HCT116 (cell line): ENCODE measurements at regions not wholly inside any gene's neighbourhood (a gene's known extent, or its start where the extent isn't known, plus 50 kb on each side); places are given as distances from the start of the nearest gene placed in this dataset.

Experiments
- ATAC-seq: fragments of 200-7000 bp; cut with Tn5 transposase; 2 replicates; pipeline ENCODE4 v1.9.1; 2020; ENCODE audit warnings: mild to moderate bottlenecking, moderate library complexity
- BruUV-seq: library from RNA; stranded (reverse); fragments of 400-500 nt; replicated peaks from 2 replicates; lab custom pipeline; 2021; lab: Mats Ljungman, UMichigan
- CTCF ChIA-PET: fragments of 300-600 bp; sonication (Branson Sonifier 250); formaldehyde crosslinking; loops from one replicate; lab custom pipeline; 2021; ENCODE audit warnings: antibody characterized with exemption; lab: Charles Lee
- POLR2A ChIA-PET: fragments of 300-600, 350-600 bp; sonication (Branson Sonifier 250); formaldehyde crosslinking; loops from one replicate; lab custom pipeline; 2021; ENCODE audit warnings: antibody characterized with exemption; lab: Charles Lee
- RAD21 ChIA-PET, 2 experiments: fragments of 300-600 bp; sonication (Branson Sonifier 250); formaldehyde crosslinking; loops; one replicate each; lab custom pipeline; 2023; ENCODE audit warnings: low total read pairs in 2 of 2; ENCODE audit not compliant: uncharacterized antibody in 2 of 2, unreplicated experiment in 2 of 2, low non-redundant PET in 1 of 2; lab: Charles Lee
- DNase-seq: peaks from one replicate; pipeline ENCODE4 v3.0.0-alpha.2; 2010; ENCODE audit warnings: low read depth, low spot score
- H2AFZ ChIP-seq: fragments of 200-600 bp; shearing (Covaris generic), sonication (generic); 2 replicates; pipeline ENCODE4 v1.6.1; 2017; ENCODE audit warnings: low read depth, mixed run types, mixed read lengths, antibody characterized with exemption, low read length; ENCODE audit not compliant: poor library complexity, severe bottlenecking
- H3K27ac ChIP-seq: 2 replicates; pipeline ENCODE4 v1.5.1; 2012; ENCODE audit warnings: low read depth, low read length
- H3K27me3 ChIP-seq: fragments of 200-600 bp; sonication (generic); 2 replicates; pipeline ENCODE4 v1.6.1; 2016; ENCODE audit warnings: mixed run types, low read length, mixed read lengths; ENCODE audit not compliant: insufficient read depth
- H3K36me3 ChIP-seq, 2 experiments: fragments of 200-500 bp in 1 of 2; fragments of 200-600 bp in 1 of 2; sonication (Bioruptor generic) in 1 of 2; sonication (generic) in 1 of 2; 2 replicates each; pipeline versions ENCODE4 v1.5.1 to v1.6.1; 2014 to 2016; ENCODE audit warnings: low read length in 2 of 2, inconsistent platforms in 1 of 2, mixed read lengths in 1 of 2, mixed run types in 1 of 2; ENCODE audit not compliant: insufficient read depth in 2 of 2, control insufficient read depth in 1 of 2
- H3K4me1 ChIP-seq, 2 experiments: fragments of 200-600 bp in 1 of 2; sonication (generic) in 1 of 2; 2 replicates each; pipeline versions ENCODE4 v1.5.1 to v1.6.1; 2012 to 2017; ENCODE audit warnings: low read length in 2 of 2, inconsistent platforms in 1 of 2, mild to moderate bottlenecking in 1 of 2, mixed read lengths in 1 of 2, mixed run types in 1 of 2, moderate library complexity in 1 of 2; ENCODE audit not compliant: insufficient read depth in 2 of 2, control insufficient read depth in 1 of 2
- H3K4me2 ChIP-seq: fragments of 200-600 bp; sonication (generic); 2 replicates; pipeline ENCODE4 v1.6.1; 2017; ENCODE audit warnings: mixed run types, low read length, mixed read lengths
- H3K4me3 ChIP-seq, 2 experiments: fragments of 200-600 bp in 1 of 2; sonication (generic) in 1 of 2; replicated peaks in 1 of 2; 2 replicates each; pipeline ENCODE4 v1.5.1; 2011 to 2016; ENCODE audit warnings: low read length in 2 of 2, control low read depth in 1 of 2, low read depth in 1 of 2, mild to moderate bottlenecking in 1 of 2, mixed read lengths in 1 of 2, mixed run types in 1 of 2
- H3K79me2 ChIP-seq: fragments of 200-600 bp; sonication (generic); 2 replicates; pipeline ENCODE4 v1.6.1; 2017; ENCODE audit warnings: mild to moderate bottlenecking, mixed run types, low read length, moderate library complexity, mixed read lengths; ENCODE audit not compliant: insufficient read depth
- H3K9ac ChIP-seq: fragments of 200-600 bp; sonication (generic); 2 replicates; pipeline ENCODE4 v1.6.1; 2016; ENCODE audit warnings: low read length, mixed read lengths
- H3K9me2 ChIP-seq: fragments of 200-600 bp; sonication (generic), shearing (Covaris generic); 2 replicates; pipeline ENCODE4 v1.6.1; 2017; ENCODE audit warnings: mixed run types, mild to moderate bottlenecking, moderate library complexity; ENCODE audit not compliant: insufficient read depth
- H3K9me3 ChIP-seq, 2 experiments: fragments of 200-500 bp in 1 of 2; fragments of 200-600 bp in 1 of 2; sonication (Bioruptor generic) in 1 of 2; sonication (generic) in 1 of 2; 2 replicates each; pipeline ENCODE4 v1.6.1; 2014 to 2017; ENCODE audit warnings: low read length in 2 of 2, mixed read lengths in 2 of 2, inconsistent platforms in 1 of 2, low read depth in 1 of 2, mild to moderate bottlenecking in 1 of 2, mixed run types in 1 of 2, moderate library complexity in 1 of 2; ENCODE audit not compliant: control insufficient read depth in 1 of 2, insufficient read depth in 1 of 2
- H4K20me1 ChIP-seq: fragments of 200-600 bp; sonication (generic), shearing (Covaris generic); 2 replicates; pipeline ENCODE4 v1.6.1; 2017; ENCODE audit warnings: mixed run types, mild to moderate bottlenecking, moderate library complexity; ENCODE audit not compliant: insufficient read depth
- CBX3 ChIP-seq: IDR thresholded peaks from 2 replicates; pipeline ENCODE4 v1.6.1; 2012; ENCODE audit warnings: low read depth
- CTCF ChIP-seq, 3 experiments: fragments of 200-600 bp in 1 of 3; sonication (generic) in 1 of 3; IDR thresholded peaks in 2 of 3; conservative IDR thresholded peaks in 1 of 3; 2 replicates each; pipeline ENCODE4 v1.5.1; 2012 to 2017; ENCODE audit warnings: low read depth in 2 of 3, low read length in 2 of 3, antibody characterized with exemption in 1 of 3, borderline replicate concordance in 1 of 3, control low read depth in 1 of 3, mild to moderate bottlenecking in 1 of 3, mixed read lengths in 1 of 3, mixed run types in 1 of 3, moderate library complexity in 1 of 3; ENCODE audit not compliant: insufficient read depth in 1 of 3
- ELF1 ChIP-seq: IDR thresholded peaks from 2 replicates; pipeline ENCODE4 v1.6.1; 2012; ENCODE audit warnings: low read depth, borderline replicate concordance
- EZH2 ChIP-seq: fragments of 200-600 bp; sonication (generic); IDR thresholded peaks from 2 replicates; pipeline ENCODE4 v1.6.1; 2017; ENCODE audit warnings: antibody characterized with exemption, mixed run types
- FOSL1 ChIP-seq: IDR thresholded peaks from 2 replicates; pipeline ENCODE4 v1.6.1; 2012; ENCODE audit warnings: low read depth
- JUND ChIP-seq: IDR thresholded peaks from 2 replicates; pipeline ENCODE4 v1.6.1; 2012
- RAD21 ChIP-seq: IDR thresholded peaks from 2 replicates; pipeline ENCODE4 v1.6.1; 2012; ENCODE audit warnings: low read depth, mild to moderate bottlenecking
- REST ChIP-seq: IDR thresholded peaks from 2 replicates; pipeline ENCODE4 v1.6.1; 2012; ENCODE audit warnings: low read depth
- SP1 ChIP-seq: IDR thresholded peaks from 2 replicates; pipeline ENCODE4 v1.6.1; 2012; ENCODE audit warnings: low read depth
- TCF7L2 ChIP-seq: IDR thresholded peaks from 2 replicates; pipeline ENCODE4 v1.7.0; 2011; ENCODE audit warnings: borderline replicate concordance, inconsistent platforms; ENCODE audit not compliant: insufficient read depth, insufficient read length; ENCODE audit errors: extremely low read depth
- ZBTB33 ChIP-seq: IDR thresholded peaks from 2 replicates; pipeline ENCODE4 v1.6.1; 2011; ENCODE audit warnings: mild to moderate bottlenecking, low read length, moderate library complexity; ENCODE audit not compliant: insufficient replicate concordance; ENCODE audit errors: extremely low read depth
- ZFX ChIP-seq: fragments of 450-650 bp; IDR thresholded peaks from 2 replicates; pipeline ENCODE4 v1.6.1; 2017
- ZNF274 ChIP-seq: fragments of 200-500 bp; sonication (Bioruptor generic); IDR thresholded peaks from 2 replicates; pipeline ENCODE4 v1.6.1; 2014; ENCODE audit warnings: mild to moderate bottlenecking, low read depth, low read length, inconsistent platforms
- intact Hi-C: fragments of 100-400 bp; cut with micrococcal nuclease; formaldehyde crosslinking; loops from 2 replicates; pipeline ENCODE4 v1.10.0; 2022
- TF ChIP-seq, protein P1 (sequence below): IDR thresholded peaks from 2 replicates; pipeline ENCODE4 v1.6.1; 2012

DNA sequence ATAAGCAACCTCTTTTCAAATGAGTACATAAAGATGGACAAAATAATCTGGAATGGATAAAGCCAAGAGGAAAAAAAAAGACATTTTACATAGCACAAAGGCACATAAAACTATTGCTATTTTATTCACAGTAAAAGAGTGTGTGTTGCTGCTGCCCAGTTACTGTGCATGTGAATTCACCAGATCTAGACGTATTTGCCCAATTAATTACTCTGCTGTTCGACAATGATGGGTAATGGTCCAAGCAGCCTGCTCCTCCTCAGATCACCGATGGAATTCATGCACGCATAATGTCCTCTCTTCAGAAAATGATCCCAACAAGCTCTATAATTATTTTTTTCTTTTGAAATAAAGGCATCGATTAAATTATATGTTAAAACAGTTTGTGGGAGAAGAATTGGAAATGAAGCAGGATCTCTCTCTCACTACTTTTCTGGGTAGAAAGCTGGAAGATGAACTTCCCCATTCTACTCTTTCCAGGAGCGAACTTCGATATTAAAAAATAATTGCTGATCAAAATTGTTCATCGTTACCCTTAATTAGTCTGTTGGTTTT lies 357.4 kb upstream of the CCNH start (continued):
- TF ChIP-seq CTCF (IDR thresholded peaks at IDR 0.05 in 2 of 3, conservative IDR thresholded peaks at IDR 0.05 in 1 of 3; ENCODE audit: borderline replicate concordance in 1 of 3, insufficient read depth in 1 of 3, low read depth in 2 of 3, low read length in 2 of 3) = no peak
- TF ChIP-seq ELF1 = no peak
- TF ChIP-seq, protein P1, sequence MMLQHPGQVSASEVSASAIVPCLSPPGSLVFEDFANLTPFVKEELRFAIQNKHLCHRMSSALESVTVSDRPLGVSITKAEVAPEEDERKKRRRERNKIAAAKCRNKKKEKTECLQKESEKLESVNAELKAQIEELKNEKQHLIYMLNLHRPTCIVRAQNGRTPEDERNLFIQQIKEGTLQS = no peak
- no peak for TF ChIP-seq JUND
- no peak for TF ChIP-seq TCF7L2

- H3K4me1 ChIP-seq = no peaks in the 10 kb centered on the region
- no peaks in the 10 kb centered on the region for H3K36me3 ChIP-seq
- no peak overlapping the region for H3K4me3 ChIP-seq
- no peak for DNase-seq
- ChIA-PET CTCF (interaction anchor here (2.1 kb wide), 1 partner anchor 12 kb away, joined by 7 read pairs; no protein-coding TSS in a partner anchor), POLR2A (no interaction called here), RAD21 (no interaction called here)
- H3K27me3 ChIP-seq = no peaks in the 10 kb centered on the region
- ATAC-seq = no peak
- BruUV-seq = no TSS peak
- H3K27ac ChIP-seq = no peak overlapping the region
- H4K20me1 ChIP-seq = no peaks in the 10 kb centered on the region
- H3K79me2 ChIP-seq = no peaks in the 10 kb centered on the region
- H3K9ac ChIP-seq = no peak overlapping the region
- no peak overlapping the region for H3K4me2 ChIP-seq
- H3K9me2 ChIP-seq = no peaks in the 10 kb centered on the region
- intact Hi-C loops = no loop called here
- no peaks in the 10 kb centered on the region for H3K9me3 ChIP-seq
- no peak overlapping the region for H2AFZ ChIP-seq
- TF ChIP-seq SP1 (no peak), CBX3 (no peak), ZNF274 (no peak), FOSL1 (no peak), RAD21 (no peak), ZFX (no peak), ZBTB33 (no peak), EZH2 (no peak), CTCF (IDR thresholded peaks at IDR 0.05 in 2 of 3, conservative IDR thresholded peaks at IDR 0.05 in 1 of 3; ENCODE audit: borderline replicate concordance in 1 of 3, insufficient read depth in 1 of 3, low read depth in 2 of 3, low read length in 2 of 3) (no peak), REST (no peak)
These were observed 356.4 kb upstream of the CCNH start for GRCh38 chr5:87769157-87769556.
